Liver (tissue), 3 donors: ENCODE measurements at regions not wholly inside any gene's neighbourhood (a gene's known extent, or its start where the extent isn't known, plus 50 kb on each side); places are given as distances from the start of the nearest gene placed in this dataset.

Experiments used
- EGR1 ChIP-seq, 2 donors: IDR thresholded peaks; 2 replicates each; pipeline ENCODE4 v1.6.1; 2016 to 2018; ENCODE audit warnings: antibody characterized with exemption in 2 of 2, low read depth in 2 of 2
- FOXA1 ChIP-seq: IDR thresholded peaks from 2 replicates; pipeline ENCODE4 v1.6.1; 2016; ENCODE audit warnings: antibody characterized with exemption
- GABPA ChIP-seq, 2 donors: IDR thresholded peaks in 1 of 2; conservative IDR thresholded peaks in 1 of 2; 2 replicates each; pipeline ENCODE4 v1.6.1; 2016; ENCODE audit warnings: antibody characterized with exemption in 2 of 2, mild to moderate bottlenecking in 1 of 2, moderate library complexity in 1 of 2
- JUND ChIP-seq, 2 donors: IDR thresholded peaks; 2 replicates each; pipeline ENCODE4 v1.6.1; 2016; ENCODE audit warnings: antibody characterized with exemption in 2 of 2
- RAD21 ChIP-seq, 2 donors: IDR thresholded peaks; 2 replicates each; pipeline ENCODE4 v1.6.1; 2016; ENCODE audit warnings: antibody characterized with exemption in 2 of 2, mild to moderate bottlenecking in 2 of 2
- RXRA ChIP-seq, 2 donors: IDR thresholded peaks; 2 replicates each; pipeline ENCODE4 v1.6.1; 2017 to 2018; ENCODE audit warnings: antibody characterized with exemption in 2 of 2, mild to moderate bottlenecking in 1 of 2
- YY1 ChIP-seq: IDR thresholded peaks from 2 replicates; pipeline ENCODE4 v1.6.1; 2016; ENCODE audit warnings: antibody characterized with exemption, mild to moderate bottlenecking
- TF ChIP-seq, protein P1 (sequence below): fragments of 150-350 bp; IDR thresholded peaks from 2 replicates; pipeline ENCODE4 v1.5.1; 2017; ENCODE audit warnings: improper control_type of control experiment, low read depth, low read length; ENCODE audit not compliant: missing input control
- TF ChIP-seq, protein P2 (sequence below): IDR thresholded peaks from 2 replicates; pipeline ENCODE4 v1.6.1; 2016; ENCODE audit warnings: antibody characterized with exemption, mild to moderate bottlenecking
- TF ChIP-seq, protein P3 (sequence below): IDR thresholded peaks from 2 replicates; pipeline ENCODE4 v1.6.1; 2016; ENCODE audit warnings: antibody characterized with exemption
- TF ChIP-seq, protein P4 (sequence below): IDR thresholded peaks from 2 replicates; pipeline ENCODE4 v1.6.1; 2016; ENCODE audit warnings: antibody characterized with exemption
- donor health status: healthy.
- donor health status: healthy.

DNA sequence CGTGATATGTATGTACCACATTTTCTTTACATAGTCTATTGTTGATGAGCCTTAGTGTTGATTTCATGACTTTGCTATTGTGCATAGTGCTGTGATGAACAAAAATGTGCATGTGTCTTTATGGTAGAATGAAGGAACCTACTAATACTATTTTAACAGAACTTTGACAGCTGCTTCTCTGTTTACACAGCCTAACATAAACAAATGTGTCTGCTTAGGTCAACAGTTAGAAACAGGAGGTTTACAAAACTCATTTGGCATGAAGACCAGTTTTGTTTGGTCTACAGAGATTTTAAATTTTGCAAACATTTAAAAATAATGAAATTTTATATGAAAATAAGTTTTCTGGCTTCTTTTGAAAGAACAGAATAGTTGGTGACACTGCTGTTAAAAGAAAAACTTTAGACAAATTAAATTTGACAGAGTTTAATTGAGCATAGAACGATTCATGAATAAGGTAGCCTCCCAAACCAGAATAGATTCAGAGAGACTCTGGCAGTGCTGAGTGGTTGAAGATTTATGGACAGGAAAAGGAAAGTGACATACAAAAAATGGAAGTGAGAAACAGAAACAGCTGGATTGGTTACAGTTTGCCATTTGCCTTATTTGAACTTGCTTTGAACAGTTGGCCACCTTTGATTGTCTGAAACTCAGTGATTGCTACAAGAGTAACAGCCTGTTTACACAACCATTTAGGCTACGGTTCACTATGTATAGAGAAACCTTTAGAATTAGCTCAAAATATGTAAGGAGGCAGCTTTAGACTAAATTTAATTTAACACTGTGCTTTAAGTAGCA, 715.8 kb upstream of the HS3ST5 start:
- TF ChIP-seq, protein P1, sequence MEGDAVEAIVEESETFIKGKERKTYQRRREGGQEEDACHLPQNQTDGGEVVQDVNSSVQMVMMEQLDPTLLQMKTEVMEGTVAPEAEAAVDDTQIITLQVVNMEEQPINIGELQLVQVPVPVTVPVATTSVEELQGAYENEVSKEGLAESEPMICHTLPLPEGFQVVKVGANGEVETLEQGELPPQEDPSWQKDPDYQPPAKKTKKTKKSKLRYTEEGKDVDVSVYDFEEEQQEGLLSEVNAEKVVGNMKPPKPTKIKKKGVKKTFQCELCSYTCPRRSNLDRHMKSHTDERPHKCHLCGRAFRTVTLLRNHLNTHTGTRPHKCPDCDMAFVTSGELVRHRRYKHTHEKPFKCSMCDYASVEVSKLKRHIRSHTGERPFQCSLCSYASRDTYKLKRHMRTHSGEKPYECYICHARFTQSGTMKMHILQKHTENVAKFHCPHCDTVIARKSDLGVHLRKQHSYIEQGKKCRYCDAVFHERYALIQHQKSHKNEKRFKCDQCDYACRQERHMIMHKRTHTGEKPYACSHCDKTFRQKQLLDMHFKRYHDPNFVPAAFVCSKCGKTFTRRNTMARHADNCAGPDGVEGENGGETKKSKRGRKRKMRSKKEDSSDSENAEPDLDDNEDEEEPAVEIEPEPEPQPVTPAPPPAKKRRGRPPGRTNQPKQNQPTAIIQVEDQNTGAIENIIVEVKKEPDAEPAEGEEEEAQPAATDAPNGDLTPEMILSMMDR = no peak
- TF ChIP-seq JUND (IDR thresholded peaks at IDR 0.05) = no peak
- TF ChIP-seq, protein P2, sequence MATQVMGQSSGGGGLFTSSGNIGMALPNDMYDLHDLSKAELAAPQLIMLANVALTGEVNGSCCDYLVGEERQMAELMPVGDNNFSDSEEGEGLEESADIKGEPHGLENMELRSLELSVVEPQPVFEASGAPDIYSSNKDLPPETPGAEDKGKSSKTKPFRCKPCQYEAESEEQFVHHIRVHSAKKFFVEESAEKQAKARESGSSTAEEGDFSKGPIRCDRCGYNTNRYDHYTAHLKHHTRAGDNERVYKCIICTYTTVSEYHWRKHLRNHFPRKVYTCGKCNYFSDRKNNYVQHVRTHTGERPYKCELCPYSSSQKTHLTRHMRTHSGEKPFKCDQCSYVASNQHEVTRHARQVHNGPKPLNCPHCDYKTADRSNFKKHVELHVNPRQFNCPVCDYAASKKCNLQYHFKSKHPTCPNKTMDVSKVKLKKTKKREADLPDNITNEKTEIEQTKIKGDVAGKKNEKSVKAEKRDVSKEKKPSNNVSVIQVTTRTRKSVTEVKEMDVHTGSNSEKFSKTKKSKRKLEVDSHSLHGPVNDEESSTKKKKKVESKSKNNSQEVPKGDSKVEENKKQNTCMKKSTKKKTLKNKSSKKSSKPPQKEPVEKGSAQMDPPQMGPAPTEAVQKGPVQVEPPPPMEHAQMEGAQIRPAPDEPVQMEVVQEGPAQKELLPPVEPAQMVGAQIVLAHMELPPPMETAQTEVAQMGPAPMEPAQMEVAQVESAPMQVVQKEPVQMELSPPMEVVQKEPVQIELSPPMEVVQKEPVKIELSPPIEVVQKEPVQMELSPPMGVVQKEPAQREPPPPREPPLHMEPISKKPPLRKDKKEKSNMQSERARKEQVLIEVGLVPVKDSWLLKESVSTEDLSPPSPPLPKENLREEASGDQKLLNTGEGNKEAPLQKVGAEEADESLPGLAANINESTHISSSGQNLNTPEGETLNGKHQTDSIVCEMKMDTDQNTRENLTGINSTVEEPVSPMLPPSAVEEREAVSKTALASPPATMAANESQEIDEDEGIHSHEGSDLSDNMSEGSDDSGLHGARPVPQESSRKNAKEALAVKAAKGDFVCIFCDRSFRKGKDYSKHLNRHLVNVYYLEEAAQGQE = no peak
- TF ChIP-seq, protein P3, sequence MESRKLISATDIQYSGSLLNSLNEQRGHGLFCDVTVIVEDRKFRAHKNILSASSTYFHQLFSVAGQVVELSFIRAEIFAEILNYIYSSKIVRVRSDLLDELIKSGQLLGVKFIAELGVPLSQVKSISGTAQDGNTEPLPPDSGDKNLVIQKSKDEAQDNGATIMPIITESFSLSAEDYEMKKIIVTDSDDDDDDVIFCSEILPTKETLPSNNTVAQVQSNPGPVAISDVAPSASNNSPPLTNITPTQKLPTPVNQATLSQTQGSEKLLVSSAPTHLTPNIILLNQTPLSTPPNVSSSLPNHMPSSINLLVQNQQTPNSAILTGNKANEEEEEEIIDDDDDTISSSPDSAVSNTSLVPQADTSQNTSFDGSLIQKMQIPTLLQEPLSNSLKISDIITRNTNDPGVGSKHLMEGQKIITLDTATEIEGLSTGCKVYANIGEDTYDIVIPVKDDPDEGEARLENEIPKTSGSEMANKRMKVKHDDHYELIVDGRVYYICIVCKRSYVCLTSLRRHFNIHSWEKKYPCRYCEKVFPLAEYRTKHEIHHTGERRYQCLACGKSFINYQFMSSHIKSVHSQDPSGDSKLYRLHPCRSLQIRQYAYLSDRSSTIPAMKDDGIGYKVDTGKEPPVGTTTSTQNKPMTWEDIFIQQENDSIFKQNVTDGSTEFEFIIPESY = no peak
- TF ChIP-seq EGR1 (IDR thresholded peaks at IDR 0.05; ENCODE audit: low read depth in 2 of 2) = no peak
- TF ChIP-seq RXRA (IDR thresholded peaks at IDR 0.05) = no peak
- TF ChIP-seq GABPA (IDR thresholded peaks at IDR 0.05 in 1 of 2, conservative IDR thresholded peaks at IDR 0.05 in 1 of 2) = no peak
- TF ChIP-seq RAD21 (IDR thresholded peaks at IDR 0.05) = no peak
- no peak for TF ChIP-seq FOXA1
- TF ChIP-seq, protein P4, sequence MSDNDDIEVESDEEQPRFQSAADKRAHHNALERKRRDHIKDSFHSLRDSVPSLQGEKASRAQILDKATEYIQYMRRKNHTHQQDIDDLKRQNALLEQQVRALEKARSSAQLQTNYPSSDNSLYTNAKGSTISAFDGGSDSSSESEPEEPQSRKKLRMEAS = no peak
- TF ChIP-seq YY1 = no peak
